ENCODE measurements at regions not wholly inside any gene's neighbourhood (a gene's known extent, or its start where the extent isn't known, plus 50 kb on each side); places are given as distances from the start of the nearest gene placed in this dataset.

DNA sequence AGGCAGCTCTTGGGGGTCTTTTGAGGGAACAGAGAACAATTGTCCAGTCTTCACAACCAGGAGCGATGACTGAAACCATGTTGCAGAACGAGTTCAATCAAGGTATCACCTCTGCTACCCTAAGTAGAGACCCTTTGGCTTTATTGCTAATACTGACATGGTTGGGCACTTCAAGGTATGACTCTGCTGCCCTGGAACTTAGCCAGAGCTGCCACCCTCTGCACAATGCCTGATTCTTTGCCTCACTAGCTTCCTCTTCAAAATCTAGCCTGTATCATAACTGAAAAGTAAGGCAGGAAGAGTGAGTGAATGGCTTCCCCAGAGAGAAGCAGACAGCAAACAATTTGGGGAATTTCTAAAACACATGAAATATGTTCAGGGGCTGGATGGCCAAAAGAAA is 592.7 kb upstream of the NRSN1 start:
- Histone ChIP-seq H3K23ac (ENCODE audit: insufficient read length, low read depth, low read length) (no peak overlapping the region), H3K4me1 (ENCODE audit: insufficient read depth, low read length) (no peaks in the 10 kb centered on the region), H3K23me2 (ENCODE audit: insufficient read length, low read depth, low read length, poor library complexity, severe bottlenecking) (no peaks in the 10 kb centered on the region), H2BK120ac (ENCODE audit: low read depth, low read length, poor library complexity, severe bottlenecking) (no peak overlapping the region), H3K79me1 (ENCODE audit: insufficient read depth, low read depth, low read length, poor library complexity, severe bottlenecking) (no peaks in the 10 kb centered on the region), H4K5ac (ENCODE audit: insufficient read length, low read depth, low read length) (no peak overlapping the region), H2BK5ac (ENCODE audit: insufficient read length, low read length) (no peak overlapping the region), H3K4me2 (ENCODE audit: insufficient read depth, insufficient read length, low read length) (no peak overlapping the region), H3K18ac (ENCODE audit: insufficient read length, low read depth, low read length) (no peak overlapping the region), H2BK15ac (ENCODE audit: low read depth, low read length) (no peak overlapping the region), H3K9ac (ENCODE audit: extremely low read depth, insufficient read length, low read length) (no peak overlapping the region), H3K56ac (ENCODE audit: insufficient read length, low read depth, low read length) (no peak overlapping the region), H3K27ac (ENCODE audit: insufficient read length, low read depth, low read length) (no peak overlapping the region), H3T11ph (ENCODE audit: low read length) (no peak overlapping the region), H3K14ac (ENCODE audit: insufficient read depth, low read length) (no peak overlapping the region), H4K8ac (replicated peaks; ENCODE audit: insufficient read length, low read depth, low read length) (no peak overlapping the region), H2BK12ac (ENCODE audit: insufficient read length, low read depth, low read length) (no peak overlapping the region), H4K20me1 (ENCODE audit: control insufficient read depth, insufficient read depth, insufficient read length) (no peaks in the 10 kb centered on the region), H3K27me3 (ENCODE audit: insufficient read depth, low read length) (no peaks in the 10 kb centered on the region), H2AK5ac (ENCODE audit: insufficient read length, low read length) (no peak overlapping the region), H2BK20ac (ENCODE audit: low read depth, low read length, poor library complexity, severe bottlenecking) (no peak overlapping the region), H3K4ac (ENCODE audit: low read depth, low read length) (no peak overlapping the region), H3K79me2 (ENCODE audit: insufficient read depth, low read length) (no peaks in the 10 kb centered on the region), H2AFZ (ENCODE audit: low read length) (no peak overlapping the region), H3K9me3 (ENCODE audit: control insufficient read depth, low read depth, low read length) (no peaks in the 10 kb centered on the region), H4K91ac (ENCODE audit: insufficient read length, low read depth, low read length) (no peak overlapping the region)
- no peak for TF ChIP-seq CTCF (conservative IDR thresholded peaks at IDR 0.05)
- no peak for DNase-seq
- Mint-ChIP-seq H3K27ac (no peak overlapping the region), H3K27me3 (ENCODE audit: low read depth) (no peaks in the 10 kb centered on the region), H3K4me1 (peaks cover 4 to 7% of the 10 kb centered on the region in 2 experiments; a peak in 3 of 4 replicates), H3K36me3 (ENCODE audit: insufficient read depth in 1 of 3, low read depth in 3 of 3) (no peaks in the 10 kb centered on the region; a peak in 1 of 7 replicates), H3K4me3 (no peak overlapping the region), H3K9me3 (no peaks in the 10 kb centered on the region; a peak in 1 of 5 replicates)
- no CpG with 5 or more reads among the region's 2 CpGs for WGBS (ENCODE audit: extremely low coverage, insufficient read length, low lambda C conversion rate)
